GM23338 (cell line): ENCODE measurements at regions not wholly inside any gene's neighbourhood (a gene's known extent, or its start where the extent isn't known, plus 50 kb on each side); places are given as distances from the start of the nearest gene placed in this dataset.

ENCODE experiments used
- CREB1 ChIP-seq: fragments of 250-450 bp; sonication (Bioruptor Pico); IDR thresholded peaks from 2 replicates; pipeline ENCODE4 v1.5.0; 2020; ENCODE audit warnings: low read depth, mild to moderate bottlenecking, moderate library complexity
- EZH2 ChIP-seq: fragments of 200-600 bp; sonication (generic); IDR thresholded peaks from one replicate; pipeline ENCODE4 v1.8.0; 2017; ENCODE audit warnings: antibody characterized with exemption, mild to moderate bottlenecking, low read depth; ENCODE audit not compliant: unreplicated experiment
- EZH2phosphoT487 ChIP-seq: fragments of 200-600 bp; sonication (generic); IDR thresholded peaks from one replicate; pipeline ENCODE4 v1.8.1; 2018; ENCODE audit warnings: antibody characterized with exemption; ENCODE audit not compliant: unreplicated experiment
- JUNB ChIP-seq: IDR thresholded peaks from one replicate; pipeline ENCODE4 v1.6.1; 2016; ENCODE audit warnings: antibody characterized with exemption; ENCODE audit not compliant: unreplicated experiment
- NANOG ChIP-seq: IDR thresholded peaks from 2 replicates; pipeline ENCODE4 v1.6.1; 2016; ENCODE audit warnings: antibody characterized with exemption, borderline replicate concordance
- POLR2AphosphoS5 ChIP-seq: IDR thresholded peaks from 2 replicates; pipeline ENCODE4 v1.6.1; 2016; ENCODE audit warnings: antibody characterized with exemption, low read depth
- ZNF114 ChIP-seq: fragments of 250-450 bp; sonication (Bioruptor Pico); IDR thresholded peaks from 2 replicates; pipeline ENCODE4 v1.5.0; 2020; ENCODE audit warnings: mild to moderate bottlenecking, moderate library complexity
- ZNF331 ChIP-seq: fragments of 250-450 bp; sonication (Bioruptor Pico); IDR thresholded peaks from 2 replicates; pipeline ENCODE4 v1.5.0; 2020; ENCODE audit warnings: low read depth, mild to moderate bottlenecking, moderate library complexity
- TF ChIP-seq, protein P1 (sequence below), 2 experiments: fragments of 200-600 bp in 1 of 2; sonication (generic) in 1 of 2; conservative IDR thresholded peaks; 2 replicates each; pipeline versions ENCODE4 v1.5.1 to v1.6.1; 2016 to 2017; ENCODE audit warnings: antibody characterized with exemption in 2 of 2, low read depth in 2 of 2, mild to moderate bottlenecking in 2 of 2, moderate library complexity in 1 of 2
- TF ChIP-seq, protein P2 (sequence below): IDR thresholded peaks from one replicate; pipeline ENCODE4 v1.6.1; 2018; ENCODE audit warnings: antibody characterized with exemption; ENCODE audit not compliant: unreplicated experiment
- TF ChIP-seq, protein P3 (sequence below): fragments of 250-450 bp; sonication (Bioruptor Pico); IDR thresholded peaks from 2 replicates; pipeline ENCODE4 v1.5.0; 2020; ENCODE audit warnings: mild to moderate bottlenecking, moderate library complexity

DNA sequence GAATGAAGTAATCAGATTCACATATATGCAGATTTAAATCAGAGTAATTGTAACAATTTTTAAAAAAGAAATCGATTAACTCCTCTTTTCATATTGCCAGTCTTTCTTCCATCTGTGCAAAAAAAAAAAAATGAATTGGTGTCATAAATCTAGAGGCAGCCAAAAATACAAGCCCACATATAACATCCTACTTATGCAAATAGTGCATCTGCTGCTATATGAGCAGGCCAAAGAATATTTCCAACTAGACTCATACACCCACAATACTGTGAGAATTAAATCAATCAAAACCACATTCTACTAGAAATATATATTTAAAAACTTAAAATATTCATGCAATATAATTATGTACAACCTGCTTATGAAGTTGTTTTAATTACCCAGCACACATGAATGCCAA is 298.1 kb upstream of the TRAM1L1 start:
- TF ChIP-seq EZH2 (no peak), POLR2AphosphoS5 (no peak), CREB1 (CRISPR knock-in tag) (no peak), ZNF114 (no peak), EZH2phosphoT487 (no peak), JUNB (no peak), ZNF331 (CRISPR knock-in tag) (no peak), NANOG (no peak)
- TF ChIP-seq, protein P1, sequence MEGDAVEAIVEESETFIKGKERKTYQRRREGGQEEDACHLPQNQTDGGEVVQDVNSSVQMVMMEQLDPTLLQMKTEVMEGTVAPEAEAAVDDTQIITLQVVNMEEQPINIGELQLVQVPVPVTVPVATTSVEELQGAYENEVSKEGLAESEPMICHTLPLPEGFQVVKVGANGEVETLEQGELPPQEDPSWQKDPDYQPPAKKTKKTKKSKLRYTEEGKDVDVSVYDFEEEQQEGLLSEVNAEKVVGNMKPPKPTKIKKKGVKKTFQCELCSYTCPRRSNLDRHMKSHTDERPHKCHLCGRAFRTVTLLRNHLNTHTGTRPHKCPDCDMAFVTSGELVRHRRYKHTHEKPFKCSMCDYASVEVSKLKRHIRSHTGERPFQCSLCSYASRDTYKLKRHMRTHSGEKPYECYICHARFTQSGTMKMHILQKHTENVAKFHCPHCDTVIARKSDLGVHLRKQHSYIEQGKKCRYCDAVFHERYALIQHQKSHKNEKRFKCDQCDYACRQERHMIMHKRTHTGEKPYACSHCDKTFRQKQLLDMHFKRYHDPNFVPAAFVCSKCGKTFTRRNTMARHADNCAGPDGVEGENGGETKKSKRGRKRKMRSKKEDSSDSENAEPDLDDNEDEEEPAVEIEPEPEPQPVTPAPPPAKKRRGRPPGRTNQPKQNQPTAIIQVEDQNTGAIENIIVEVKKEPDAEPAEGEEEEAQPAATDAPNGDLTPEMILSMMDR (conservative IDR thresholded peaks at IDR 0.05; ENCODE audit: low read depth in 2 of 2), result no peak
- TF ChIP-seq, protein P2, sequence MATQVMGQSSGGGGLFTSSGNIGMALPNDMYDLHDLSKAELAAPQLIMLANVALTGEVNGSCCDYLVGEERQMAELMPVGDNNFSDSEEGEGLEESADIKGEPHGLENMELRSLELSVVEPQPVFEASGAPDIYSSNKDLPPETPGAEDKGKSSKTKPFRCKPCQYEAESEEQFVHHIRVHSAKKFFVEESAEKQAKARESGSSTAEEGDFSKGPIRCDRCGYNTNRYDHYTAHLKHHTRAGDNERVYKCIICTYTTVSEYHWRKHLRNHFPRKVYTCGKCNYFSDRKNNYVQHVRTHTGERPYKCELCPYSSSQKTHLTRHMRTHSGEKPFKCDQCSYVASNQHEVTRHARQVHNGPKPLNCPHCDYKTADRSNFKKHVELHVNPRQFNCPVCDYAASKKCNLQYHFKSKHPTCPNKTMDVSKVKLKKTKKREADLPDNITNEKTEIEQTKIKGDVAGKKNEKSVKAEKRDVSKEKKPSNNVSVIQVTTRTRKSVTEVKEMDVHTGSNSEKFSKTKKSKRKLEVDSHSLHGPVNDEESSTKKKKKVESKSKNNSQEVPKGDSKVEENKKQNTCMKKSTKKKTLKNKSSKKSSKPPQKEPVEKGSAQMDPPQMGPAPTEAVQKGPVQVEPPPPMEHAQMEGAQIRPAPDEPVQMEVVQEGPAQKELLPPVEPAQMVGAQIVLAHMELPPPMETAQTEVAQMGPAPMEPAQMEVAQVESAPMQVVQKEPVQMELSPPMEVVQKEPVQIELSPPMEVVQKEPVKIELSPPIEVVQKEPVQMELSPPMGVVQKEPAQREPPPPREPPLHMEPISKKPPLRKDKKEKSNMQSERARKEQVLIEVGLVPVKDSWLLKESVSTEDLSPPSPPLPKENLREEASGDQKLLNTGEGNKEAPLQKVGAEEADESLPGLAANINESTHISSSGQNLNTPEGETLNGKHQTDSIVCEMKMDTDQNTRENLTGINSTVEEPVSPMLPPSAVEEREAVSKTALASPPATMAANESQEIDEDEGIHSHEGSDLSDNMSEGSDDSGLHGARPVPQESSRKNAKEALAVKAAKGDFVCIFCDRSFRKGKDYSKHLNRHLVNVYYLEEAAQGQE, result no peak
- TF ChIP-seq, protein P3, sequence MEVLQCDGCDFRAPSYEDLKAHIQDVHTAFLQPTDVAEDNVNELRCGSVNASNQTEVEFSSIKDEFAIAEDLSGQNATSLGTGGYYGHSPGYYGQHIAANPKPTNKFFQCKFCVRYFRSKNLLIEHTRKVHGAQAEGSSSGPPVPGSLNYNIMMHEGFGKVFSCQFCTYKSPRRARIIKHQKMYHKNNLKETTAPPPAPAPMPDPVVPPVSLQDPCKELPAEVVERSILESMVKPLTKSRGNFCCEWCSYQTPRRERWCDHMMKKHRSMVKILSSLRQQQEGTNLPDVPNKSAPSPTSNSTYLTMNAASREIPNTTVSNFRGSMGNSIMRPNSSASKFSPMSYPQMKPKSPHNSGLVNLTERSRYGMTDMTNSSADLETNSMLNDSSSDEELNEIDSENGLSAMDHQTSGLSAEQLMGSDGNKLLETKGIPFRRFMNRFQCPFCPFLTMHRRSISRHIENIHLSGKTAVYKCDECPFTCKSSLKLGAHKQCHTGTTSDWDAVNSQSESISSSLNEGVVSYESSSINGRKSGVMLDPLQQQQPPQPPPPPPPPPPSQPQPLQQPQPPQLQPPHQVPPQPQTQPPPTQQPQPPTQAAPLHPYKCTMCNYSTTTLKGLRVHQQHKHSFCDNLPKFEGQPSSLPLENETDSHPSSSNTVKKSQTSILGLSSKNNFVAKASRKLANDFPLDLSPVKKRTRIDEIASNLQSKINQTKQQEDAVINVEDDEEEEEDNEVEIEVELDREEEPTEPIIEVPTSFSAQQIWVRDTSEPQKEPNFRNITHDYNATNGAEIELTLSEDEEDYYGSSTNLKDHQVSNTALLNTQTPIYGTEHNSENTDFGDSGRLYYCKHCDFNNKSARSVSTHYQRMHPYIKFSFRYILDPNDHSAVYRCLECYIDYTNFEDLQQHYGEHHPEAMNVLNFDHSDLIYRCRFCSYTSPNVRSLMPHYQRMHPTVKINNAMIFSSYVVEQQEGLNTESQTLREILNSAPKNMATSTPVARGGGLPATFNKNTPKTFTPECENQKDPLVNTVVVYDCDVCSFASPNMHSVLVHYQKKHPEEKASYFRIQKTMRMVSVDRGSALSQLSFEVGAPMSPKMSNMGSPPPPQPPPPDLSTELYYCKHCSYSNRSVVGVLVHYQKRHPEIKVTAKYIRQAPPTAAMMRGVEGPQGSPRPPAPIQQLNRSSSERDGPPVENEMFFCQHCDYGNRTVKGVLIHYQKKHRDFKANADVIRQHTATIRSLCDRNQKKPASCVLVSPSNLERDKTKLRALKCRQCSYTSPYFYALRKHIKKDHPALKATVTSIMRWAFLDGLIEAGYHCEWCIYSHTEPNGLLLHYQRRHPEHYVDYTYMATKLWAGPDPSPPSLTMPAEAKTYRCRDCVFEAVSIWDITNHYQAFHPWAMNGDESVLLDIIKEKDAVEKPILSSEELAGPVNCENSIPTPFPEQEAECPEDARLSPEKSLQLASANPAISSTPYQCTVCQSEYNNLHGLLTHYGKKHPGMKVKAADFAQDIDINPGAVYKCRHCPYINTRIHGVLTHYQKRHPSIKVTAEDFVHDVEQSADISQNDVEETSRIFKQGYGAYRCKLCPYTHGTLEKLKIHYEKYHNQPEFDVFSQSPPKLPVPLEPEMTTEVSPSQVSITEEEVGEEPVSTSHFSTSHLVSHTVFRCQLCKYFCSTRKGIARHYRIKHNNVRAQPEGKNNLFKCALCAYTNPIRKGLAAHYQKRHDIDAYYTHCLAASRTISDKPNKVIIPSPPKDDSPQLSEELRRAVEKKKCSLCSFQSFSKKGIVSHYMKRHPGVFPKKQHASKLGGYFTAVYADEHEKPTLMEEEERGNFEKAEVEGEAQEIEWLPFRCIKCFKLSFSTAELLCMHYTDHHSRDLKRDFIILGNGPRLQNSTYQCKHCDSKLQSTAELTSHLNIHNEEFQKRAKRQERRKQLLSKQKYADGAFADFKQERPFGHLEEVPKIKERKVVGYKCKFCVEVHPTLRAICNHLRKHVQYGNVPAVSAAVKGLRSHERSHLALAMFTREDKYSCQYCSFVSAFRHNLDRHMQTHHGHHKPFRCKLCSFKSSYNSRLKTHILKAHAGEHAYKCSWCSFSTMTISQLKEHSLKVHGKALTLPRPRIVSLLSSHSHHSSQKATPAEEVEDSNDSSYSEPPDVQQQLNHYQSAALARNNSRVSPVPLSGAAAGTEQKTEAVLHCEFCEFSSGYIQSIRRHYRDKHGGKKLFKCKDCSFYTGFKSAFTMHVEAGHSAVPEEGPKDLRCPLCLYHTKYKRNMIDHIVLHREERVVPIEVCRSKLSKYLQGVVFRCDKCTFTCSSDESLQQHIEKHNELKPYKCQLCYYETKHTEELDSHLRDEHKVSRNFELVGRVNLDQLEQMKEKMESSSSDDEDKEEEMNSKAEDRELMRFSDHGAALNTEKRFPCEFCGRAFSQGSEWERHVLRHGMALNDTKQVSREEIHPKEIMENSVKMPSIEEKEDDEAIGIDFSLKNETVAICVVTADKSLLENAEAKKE (CRISPR knock-in tag), result no peak
